Neutrophil (primary cell): ENCODE measurements at regions not wholly inside any gene's neighbourhood (a gene's known extent, or its start where the extent isn't known, plus 50 kb on each side); places are given as distances from the start of the nearest gene placed in this dataset.

Experiments used
- H3K27ac ChIP-seq: fragments of 200-600 bp; sonication (generic); 2 replicates; pipeline ENCODE4 v1.5.1; 2016; ENCODE audit warnings: mild to moderate bottlenecking, moderate library complexity
- H3K27me3 ChIP-seq: fragments of 200-600 bp; sonication (generic); 2 replicates; pipeline ENCODE4 v1.6.0; 2016; ENCODE audit warnings: mild to moderate bottlenecking
- H3K36me3 ChIP-seq: fragments of 200-600 bp; sonication (generic); 2 replicates; pipeline ENCODE4 v1.5.1; 2017
- H3K4me1 ChIP-seq, 2 experiments: fragments of 200-600 bp in 1 of 2; sonication (generic) in 1 of 2; 1 replicate in 1 of 2; 2 replicates in 1 of 2; pipeline versions ENCODE4 v1.5.1 to v1.6.1; 2013 to 2016; ENCODE audit warnings: low read depth in 1 of 2, low read length in 1 of 2, mild to moderate bottlenecking in 1 of 2, moderate library complexity in 1 of 2; ENCODE audit not compliant: control insufficient read depth in 1 of 2, insufficient read depth in 1 of 2
- H3K4me3 ChIP-seq, 2 experiments: fragments of 200-600 bp in 1 of 2; sonication (generic) in 1 of 2; 1 replicate in 1 of 2; 2 replicates in 1 of 2; pipeline ENCODE4 v1.5.1; 2013 to 2016; ENCODE audit warnings: low read depth in 1 of 2, low read length in 1 of 2, mild to moderate bottlenecking in 1 of 2, moderate library complexity in 1 of 2
- H3K9me3 ChIP-seq: fragments of 200-600 bp; sonication (generic); 2 replicates; pipeline ENCODE4 v1.5.1; 2016
- TF ChIP-seq, protein P1 (sequence below): fragments of 200-600 bp; sonication (generic); IDR thresholded peaks from 2 replicates; pipeline ENCODE4 v1.5.1; 2016; ENCODE audit warnings: antibody characterized with exemption

GRCh38 chr1:14443164-14443787 is 155.2 kb upstream of the KAZN start:
- no peak overlapping the region for H3K27ac ChIP-seq
- no peaks in the 10 kb centered on the region for H3K27me3 ChIP-seq
- H3K36me3 ChIP-seq, result no peaks in the 10 kb centered on the region
- H3K4me3 ChIP-seq, result no peak overlapping the region
- no peaks in the 10 kb centered on the region for H3K9me3 ChIP-seq
- TF ChIP-seq, protein P1, sequence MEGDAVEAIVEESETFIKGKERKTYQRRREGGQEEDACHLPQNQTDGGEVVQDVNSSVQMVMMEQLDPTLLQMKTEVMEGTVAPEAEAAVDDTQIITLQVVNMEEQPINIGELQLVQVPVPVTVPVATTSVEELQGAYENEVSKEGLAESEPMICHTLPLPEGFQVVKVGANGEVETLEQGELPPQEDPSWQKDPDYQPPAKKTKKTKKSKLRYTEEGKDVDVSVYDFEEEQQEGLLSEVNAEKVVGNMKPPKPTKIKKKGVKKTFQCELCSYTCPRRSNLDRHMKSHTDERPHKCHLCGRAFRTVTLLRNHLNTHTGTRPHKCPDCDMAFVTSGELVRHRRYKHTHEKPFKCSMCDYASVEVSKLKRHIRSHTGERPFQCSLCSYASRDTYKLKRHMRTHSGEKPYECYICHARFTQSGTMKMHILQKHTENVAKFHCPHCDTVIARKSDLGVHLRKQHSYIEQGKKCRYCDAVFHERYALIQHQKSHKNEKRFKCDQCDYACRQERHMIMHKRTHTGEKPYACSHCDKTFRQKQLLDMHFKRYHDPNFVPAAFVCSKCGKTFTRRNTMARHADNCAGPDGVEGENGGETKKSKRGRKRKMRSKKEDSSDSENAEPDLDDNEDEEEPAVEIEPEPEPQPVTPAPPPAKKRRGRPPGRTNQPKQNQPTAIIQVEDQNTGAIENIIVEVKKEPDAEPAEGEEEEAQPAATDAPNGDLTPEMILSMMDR, result no peak
- no peaks in the 10 kb centered on the region for H3K4me1 ChIP-seq

DNA sequence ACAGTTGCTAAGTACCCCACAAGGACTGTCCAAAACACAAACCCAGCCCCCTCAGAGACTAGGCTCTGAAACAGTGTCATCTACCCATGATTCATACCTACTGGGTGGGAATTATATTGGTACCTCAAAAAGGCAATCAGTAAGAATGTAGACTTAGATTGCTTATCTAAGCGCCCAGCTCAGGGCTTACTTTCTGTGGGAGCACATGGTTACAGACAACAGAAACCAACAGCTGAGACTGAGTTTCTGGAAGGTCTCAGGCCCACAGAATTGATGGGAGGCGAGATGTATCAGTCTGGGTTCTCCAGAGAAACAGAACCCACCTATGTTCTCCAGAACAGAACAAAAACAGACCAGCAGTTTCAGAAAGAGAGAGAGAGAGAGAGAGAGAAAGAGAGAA is 147.3 kb upstream of the KAZN start:
- no peak overlapping the region for H3K4me3 ChIP-seq
- H3K27me3 ChIP-seq, result no peaks in the 10 kb centered on the region
- TF ChIP-seq, protein P1, result no peak
- H3K36me3 ChIP-seq, result no peaks in the 10 kb centered on the region
- H3K9me3 ChIP-seq, result no peaks in the 10 kb centered on the region
- no peak overlapping the region for H3K27ac ChIP-seq
- no peaks in the 10 kb centered on the region for H3K4me1 ChIP-seq

DNA sequence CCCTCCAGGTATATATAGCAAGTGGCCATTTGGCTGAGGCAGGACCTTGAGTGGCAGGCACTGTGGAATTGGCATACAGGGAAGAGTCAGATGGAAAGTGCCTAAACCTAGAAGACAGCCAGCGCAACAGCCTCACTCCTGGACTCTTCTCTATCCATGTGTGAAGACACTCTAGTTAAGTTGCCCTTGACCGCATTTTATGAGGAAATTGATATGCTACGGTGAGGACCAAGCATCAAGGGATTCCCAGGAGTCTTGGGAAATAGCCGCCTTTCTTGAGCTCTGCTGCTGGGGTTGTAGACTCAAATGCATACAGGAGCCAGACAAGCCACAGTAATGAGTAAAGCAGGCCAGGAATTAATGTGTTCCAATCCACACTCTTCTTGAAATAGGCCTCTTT is 145.9 kb upstream of the KAZN start:
- Histone ChIP-seq H3K4me3 (no peak overlapping the region), H3K4me1 (no peaks in the 10 kb centered on the region), H3K27me3 (no peaks in the 10 kb centered on the region), H3K36me3 (no peaks in the 10 kb centered on the region), H3K27ac (no peak overlapping the region), H3K9me3 (no peaks in the 10 kb centered on the region)
- TF ChIP-seq, protein P1, result no peak

- no peaks in the 10 kb centered on the region for H3K9me3 ChIP-seq
- no peaks in the 10 kb centered on the region for H3K36me3 ChIP-seq
- TF ChIP-seq, protein P1, result no peak
- no peak overlapping the region for H3K27ac ChIP-seq
- no peaks in the 10 kb centered on the region for H3K27me3 ChIP-seq
- no peaks in the 10 kb centered on the region for H3K4me1 ChIP-seq
- no peak overlapping the region for H3K4me3 ChIP-seq
Measured at GRCh38 chr1:14460173-14460572, 138.3 kb upstream of the KAZN start.

DNA sequence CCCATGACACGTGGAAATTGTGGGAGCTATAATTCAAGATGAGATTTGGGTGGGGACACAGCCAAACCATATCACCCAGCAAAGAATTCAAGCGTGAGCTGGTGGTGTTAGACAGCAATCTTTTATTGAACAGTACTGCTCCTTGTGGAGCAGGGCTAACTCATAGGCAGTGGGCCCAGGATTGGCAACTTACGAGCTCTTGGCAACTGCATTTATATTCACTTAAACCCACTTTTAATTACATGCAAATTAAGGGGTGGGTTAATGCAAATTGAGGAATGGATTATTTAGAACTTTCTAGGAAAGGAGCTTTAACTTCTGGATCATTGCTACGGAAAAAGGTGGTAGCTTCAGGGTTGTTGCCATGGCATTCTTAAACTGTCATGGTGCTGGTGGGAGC is 135.6 kb upstream of the KAZN start:
- Histone ChIP-seq H3K9me3 (no peaks in the 10 kb centered on the region), H3K4me1 (no peaks in the 10 kb centered on the region), H3K27ac (no peak overlapping the region), H3K4me3 (no peak overlapping the region), H3K27me3 (no peaks in the 10 kb centered on the region), H3K36me3 (no peaks in the 10 kb centered on the region)
- TF ChIP-seq, protein P1, result no peak

GRCh38 chr1:14466006-14466405 is 132.5 kb upstream of the KAZN start:
- TF ChIP-seq, protein P1, result no peak

More at GRCh38 chr1:14466006-14466405, 132.5 kb upstream of the KAZN start:
- H3K27ac ChIP-seq, result no peak overlapping the region
- H3K27me3 ChIP-seq, result no peaks in the 10 kb centered on the region
- H3K36me3 ChIP-seq, result no peaks in the 10 kb centered on the region
- H3K4me3 ChIP-seq, result no peak overlapping the region
- no peaks in the 10 kb centered on the region for H3K4me1 ChIP-seq
- H3K9me3 ChIP-seq, result no peaks in the 10 kb centered on the region
